HepG2 (cell line): ENCODE measurements at regions not wholly inside any gene's neighbourhood (a gene's known extent, or its start where the extent isn't known, plus 50 kb on each side); places are given as distances from the start of the nearest gene placed in this dataset.

Source experiments
- GATAD2A ChIP-seq: IDR thresholded peaks from 2 replicates; pipeline ENCODE4 v1.6.1; 2016
- IKZF1 ChIP-seq: fragments of 450-650 bp; IDR thresholded peaks from 2 replicates; pipeline ENCODE4 v1.7.1; 2016
- KLF13 ChIP-seq: sonication (generic); formaldehyde crosslinking; IDR thresholded peaks from 2 replicates; pipeline ENCODE4 v1.4.0; 2020; ENCODE audit warnings: mild to moderate bottlenecking, missing genetic modification reagents
- POLR2AphosphoS5 ChIP-seq: IDR thresholded peaks from 2 replicates; pipeline ENCODE4 v1.6.1; 2012; ENCODE audit warnings: low read depth, low read length
- THAP7 ChIP-seq: sonication (generic); formaldehyde crosslinking; IDR thresholded peaks from 2 replicates; pipeline ENCODE4 v1.8.1; 2023; ENCODE audit warnings: mild to moderate bottlenecking, missing genetic modification reagents
- ZNF367 ChIP-seq: sonication (generic); formaldehyde crosslinking; IDR thresholded peaks from 2 replicates; pipeline ENCODE4 v1.4.0; 2020; ENCODE audit warnings: missing genetic modification reagents, borderline replicate concordance
- ZNF792 ChIP-seq: IDR thresholded peaks from 2 replicates; pipeline ENCODE4 v1.6.1; 2016
- ZSCAN31 ChIP-seq: sonication (generic); formaldehyde crosslinking; IDR thresholded peaks from 2 replicates; pipeline ENCODE4 v1.5.0; 2020; ENCODE audit warnings: low read depth, mild to moderate bottlenecking, missing genetic modification reagents

GRCh38 chr5:99827136-99827535 is 708.0 kb upstream of the FAM174A start:
- TF ChIP-seq IKZF1 (no peak), GATAD2A (CRISPR knock-in tag) (no peak), ZSCAN31 (CRISPR knock-in tag) (no peak), POLR2AphosphoS5 (no peak), ZNF367 (CRISPR knock-in tag) (no peak), THAP7 (CRISPR knock-in tag) (no peak), KLF13 (CRISPR knock-in tag) (no peak), ZNF792 (CRISPR knock-in tag) (no peak)
